CD4-positive, alpha-beta T cell (primary cell): ENCODE measurements at regions not wholly inside any gene's neighbourhood (a gene's known extent, or its start where the extent isn't known, plus 50 kb on each side); places are given as distances from the start of the nearest gene placed in this dataset.
A peak's percentile ranks its signal among the peaks of the same experiment; 100 is the strongest.

Source experiments
- ATAC-seq: fragments of 200-7000 bp; cut with Tn5 transposase; one replicate; pipeline ENCODE4 v1.10.0; 2022; ENCODE audit warnings: mild to moderate bottlenecking; ENCODE audit not compliant: poor library complexity
- CTCF ChIA-PET: fragments of 350-600 bp; sonication (Branson Sonifier 250); formaldehyde crosslinking; loops from one replicate; lab custom pipeline; 2021; ENCODE audit warnings: antibody characterized with exemption, inconsistent platforms; lab: Charles Lee
- POLR2A ChIA-PET: fragments of 350-600 bp; sonication (Branson Sonifier 250); formaldehyde crosslinking; loops from one replicate; lab custom pipeline; 2021; ENCODE audit warnings: antibody characterized with exemption, inconsistent platforms; lab: Charles Lee
- DNase-seq, 14 experiments: peaks; one replicate each; pipeline ENCODE4 v3.0.0-alpha.2; 2013 to 2020; ENCODE audit warnings: mixed read lengths in 2 of 14
- H3K27ac ChIP-seq, 2 donors: one replicate each; pipeline versions ENCODE4 v1.5.1 to v1.7.0; 2013; ENCODE audit warnings: low read length in 2 of 2, low read depth in 1 of 2, mild to moderate bottlenecking in 1 of 2
- H3K27me3 ChIP-seq, 2 experiments: 1 replicate in 1 of 2; 2 replicates in 1 of 2; pipeline versions ENCODE4 v1.6.1 to v1.7.0; 2013; ENCODE audit warnings: low read length in 2 of 2, control low read depth in 1 of 2, mild to moderate bottlenecking in 1 of 2, moderate library complexity in 1 of 2; ENCODE audit not compliant: insufficient read depth in 2 of 2, control insufficient read depth in 1 of 2
- H3K36me3 ChIP-seq: one replicate; pipeline ENCODE4 v1.6.1; 2013; ENCODE audit warnings: low read length, control low read depth; ENCODE audit not compliant: insufficient read depth
- H3K4me1 ChIP-seq: one replicate; pipeline ENCODE4 v1.6.1; 2013; ENCODE audit warnings: low read length, control low read depth; ENCODE audit not compliant: insufficient read depth
- H3K4me3 ChIP-seq: one replicate; pipeline ENCODE4 v1.5.1; 2013; ENCODE audit warnings: mild to moderate bottlenecking, low read length, moderate library complexity
- H3K9me3 ChIP-seq, 2 experiments: 1 replicate in 1 of 2; 2 replicates in 1 of 2; pipeline versions ENCODE4 v1.6.1 to v1.7.0; 2013; ENCODE audit warnings: low read length in 2 of 2, mild to moderate bottlenecking in 2 of 2, control low read depth in 1 of 2, moderate library complexity in 1 of 2; ENCODE audit not compliant: control insufficient read depth in 1 of 2, insufficient read depth in 1 of 2
- H3K27ac Mint-ChIP-seq: one replicate; pipeline ENCODE4 v1.8.0; 2020; ENCODE audit warnings: mixed read lengths
- H3K27me3 Mint-ChIP-seq: one replicate; pipeline ENCODE4 v1.8.0; 2021; ENCODE audit warnings: mixed read lengths
- H3K36me3 Mint-ChIP-seq: one replicate; pipeline ENCODE4 v1.8.0; 2021; ENCODE audit warnings: low read depth, mixed read lengths
- H3K4me1 Mint-ChIP-seq: one replicate; pipeline ENCODE4 v1.8.0; 2021; ENCODE audit warnings: low read depth, mixed read lengths
- H3K4me3 Mint-ChIP-seq: one replicate; pipeline ENCODE4 v1.8.0; 2020; ENCODE audit warnings: mild to moderate bottlenecking, mixed read lengths
- H3K9me3 Mint-ChIP-seq: one replicate; pipeline ENCODE4 v1.8.0; 2020; ENCODE audit warnings: mixed read lengths
- intact Hi-C, 2 experiments: fragments of 100-400 bp; cut with DNase I in 1 of 2; cut with micrococcal nuclease in 1 of 2; formaldehyde crosslinking; loops; one replicate each; pipeline versions ENCODE4 v1.15.1 to v1.9.0; 2023 to 2025; cut with DNase I, micrococcal nuclease
- TF ChIP-seq, protein P1 (sequence below): fragments of 200-600 bp; IDR thresholded peaks from one replicate; pipeline ENCODE4 v1.8.0; 2022; ENCODE audit warnings: antibody characterized with exemption, mild to moderate bottlenecking

DNA sequence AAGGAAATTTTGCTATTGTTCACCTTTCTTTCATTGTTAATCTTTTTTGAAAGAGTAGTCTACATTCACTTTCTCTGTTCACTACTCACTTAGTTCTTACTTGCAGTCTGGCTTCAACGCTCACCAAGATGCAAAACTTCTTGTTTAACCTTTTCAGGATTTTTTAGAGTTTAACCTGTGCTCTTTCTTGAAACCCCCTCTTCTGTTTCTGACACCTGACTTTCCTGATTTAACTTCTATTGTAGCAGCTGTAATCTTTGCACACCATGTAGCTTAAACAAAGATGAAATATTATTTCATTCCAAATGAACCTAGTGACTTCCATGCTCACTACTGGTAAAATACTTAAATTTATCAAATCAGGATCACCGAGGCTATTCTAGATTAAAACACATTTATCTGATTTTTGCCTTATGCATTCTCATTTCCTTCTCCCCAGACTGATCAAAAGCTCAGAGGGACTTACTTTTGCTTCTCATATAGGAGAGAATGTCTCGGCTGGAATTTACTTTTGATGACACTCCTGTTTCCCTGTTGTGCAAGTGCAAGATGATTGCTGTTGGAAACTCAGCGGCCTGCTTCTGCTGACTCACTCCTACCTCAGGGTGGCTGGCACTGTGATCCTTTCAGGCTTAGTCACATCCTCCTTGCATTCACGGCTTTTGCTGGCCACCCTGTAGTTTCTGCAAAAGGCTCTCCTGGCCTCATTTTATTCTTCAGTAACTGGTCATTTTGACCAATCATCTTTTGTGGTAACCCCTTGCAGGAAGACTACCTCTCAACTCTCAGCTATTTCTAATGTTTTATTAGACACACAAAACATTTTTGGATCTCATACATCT lies 109.3 kb upstream of the IFNE start:
- DNase-seq = peak in 6 of 14 experiments; percentile 2 to 66 (median 32)
- Mint-ChIP-seq H3K9me3 (no peaks in the 10 kb centered on the region), H3K27me3 (peaks cover 3% of the 10 kb centered on the region), H3K4me3 (no peak overlapping the region), H3K27ac (no peak overlapping the region), H3K4me1 (peaks cover 6% of the 10 kb centered on the region), H3K36me3 (no peaks in the 10 kb centered on the region)
- ChIA-PET CTCF (no interaction called here), POLR2A (no interaction called here)
- no peak overlapping the region for H3K27ac ChIP-seq
- intact Hi-C loops = no loop called here
- H3K4me1 ChIP-seq = no peaks in the 10 kb centered on the region
- H3K36me3 ChIP-seq = no peaks in the 10 kb centered on the region
- no peaks in the 10 kb centered on the region for H3K27me3 ChIP-seq
- ATAC-seq = peak; percentile 37
- no peaks in the 10 kb centered on the region for H3K9me3 ChIP-seq
- TF ChIP-seq, protein P1, sequence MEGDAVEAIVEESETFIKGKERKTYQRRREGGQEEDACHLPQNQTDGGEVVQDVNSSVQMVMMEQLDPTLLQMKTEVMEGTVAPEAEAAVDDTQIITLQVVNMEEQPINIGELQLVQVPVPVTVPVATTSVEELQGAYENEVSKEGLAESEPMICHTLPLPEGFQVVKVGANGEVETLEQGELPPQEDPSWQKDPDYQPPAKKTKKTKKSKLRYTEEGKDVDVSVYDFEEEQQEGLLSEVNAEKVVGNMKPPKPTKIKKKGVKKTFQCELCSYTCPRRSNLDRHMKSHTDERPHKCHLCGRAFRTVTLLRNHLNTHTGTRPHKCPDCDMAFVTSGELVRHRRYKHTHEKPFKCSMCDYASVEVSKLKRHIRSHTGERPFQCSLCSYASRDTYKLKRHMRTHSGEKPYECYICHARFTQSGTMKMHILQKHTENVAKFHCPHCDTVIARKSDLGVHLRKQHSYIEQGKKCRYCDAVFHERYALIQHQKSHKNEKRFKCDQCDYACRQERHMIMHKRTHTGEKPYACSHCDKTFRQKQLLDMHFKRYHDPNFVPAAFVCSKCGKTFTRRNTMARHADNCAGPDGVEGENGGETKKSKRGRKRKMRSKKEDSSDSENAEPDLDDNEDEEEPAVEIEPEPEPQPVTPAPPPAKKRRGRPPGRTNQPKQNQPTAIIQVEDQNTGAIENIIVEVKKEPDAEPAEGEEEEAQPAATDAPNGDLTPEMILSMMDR = no peak
- H3K4me3 ChIP-seq = no peak overlapping the region

- no peaks in the 10 kb centered on the region for H3K36me3 ChIP-seq
- TF ChIP-seq, protein P1 = no peak
- no peaks in the 10 kb centered on the region for H3K9me3 ChIP-seq
- no peak for ATAC-seq
- H3K4me3 Mint-ChIP-seq = no peak overlapping the region
- DNase-seq = no peak
- H3K27ac Mint-ChIP-seq = no peak overlapping the region
- no peaks in the 10 kb centered on the region for H3K9me3 Mint-ChIP-seq
- H3K4me1 Mint-ChIP-seq = peaks cover 6% of the 10 kb centered on the region
- peaks cover 3% of the 10 kb centered on the region for H3K27me3 Mint-ChIP-seq
- CTCF ChIA-PET = no interaction called here
- H3K36me3 Mint-ChIP-seq = no peaks in the 10 kb centered on the region
- POLR2A ChIA-PET = no interaction called here
- no peak overlapping the region for H3K27ac ChIP-seq
- no peaks in the 10 kb centered on the region for H3K4me1 ChIP-seq
- intact Hi-C loops = no loop called here
- H3K4me3 ChIP-seq = no peak overlapping the region
- H3K27me3 ChIP-seq = no peaks in the 10 kb centered on the region
These were observed 109.9 kb upstream of the IFNE start for GRCh38 chr9:21592063-21592338.

GRCh38 chr9:21597284-21597683 lies 115.2 kb upstream of the IFNE start:
- no peak overlapping the region for H3K4me3 Mint-ChIP-seq
- ChIA-PET CTCF (no interaction called here), POLR2A (no interaction called here)
- H3K4me1 Mint-ChIP-seq = no peaks in the 10 kb centered on the region
- peaks cover 3% of the 10 kb centered on the region for H3K27me3 Mint-ChIP-seq
- Histone ChIP-seq H3K9me3 (no peaks in the 10 kb centered on the region), H3K4me1 (no peaks in the 10 kb centered on the region), H3K27ac (no peak overlapping the region), H3K27me3 (no peaks in the 10 kb centered on the region), H3K4me3 (no peak overlapping the region), H3K36me3 (no peaks in the 10 kb centered on the region)
- DNase-seq (no peak), ATAC-seq (no peak)
- H3K36me3 Mint-ChIP-seq = no peaks in the 10 kb centered on the region
- no peaks in the 10 kb centered on the region for H3K9me3 Mint-ChIP-seq
- no peak overlapping the region for H3K27ac Mint-ChIP-seq
- intact Hi-C loops = no loop called here
- TF ChIP-seq, protein P1 = no peak
